ENCODE measurements at regions not wholly inside any gene's neighbourhood (a gene's known extent, or its start where the extent isn't known, plus 50 kb on each side); places are given as distances from the start of the nearest gene placed in this dataset.

- TF ChIP-seq POLR2A (IDR thresholded peaks at IDR 0.05; ENCODE audit: low read depth, low read length) (no peak), POLR2AphosphoS5 (IDR thresholded peaks at IDR 0.05; ENCODE audit: low read depth, low read length) (no peak), TAF1 (IDR thresholded peaks at IDR 0.05; ENCODE audit: borderline replicate concordance, low read depth, low read length) (no peak)
These were observed 229.9 kb upstream of the GRIK2 start for GRCh38 chr6:101163611-101164010.

Measured in GM12892 (cell line).